T follicular helper cell (primary cell): ENCODE measurements at regions not wholly inside any gene's neighbourhood (a gene's known extent, or its start where the extent isn't known, plus 50 kb on each side); places are given as distances from the start of the nearest gene placed in this dataset.
A peak's percentile ranks its signal among the peaks of the same experiment; 100 is the strongest.

Experiments used
- DNase-seq: peaks from one replicate; pipeline ENCODE4 v3.0.0-alpha.2; 2020; ENCODE audit warnings: low read depth

- DNase-seq = no peak
These were observed 242.4 kb upstream of the TANK start for GRCh38 chr2:160917850-160918249.

GRCh38 chr2:160918258-160918657 lies 242.0 kb upstream of the TANK start:
- no peak for DNase-seq

- DNase-seq = peak; percentile 1
These were observed 241.2 kb upstream of the TANK start for GRCh38 chr2:160918906-160919503.

GRCh38 chr2:160920061-160920460 lies 240.2 kb upstream of the TANK start:
- DNase-seq = no peak

GRCh38 chr2:160920791-160921303 lies 239.4 kb upstream of the TANK start:
- DNase-seq = no peak

- no peak for DNase-seq
These were observed 238.8 kb upstream of the TANK start for GRCh38 chr2:160921386-160921964.

- no peak for DNase-seq
These were observed 235.3 kb upstream of the TANK start for GRCh38 chr2:160924936-160925353.

- DNase-seq = no peak
These were observed 234.3 kb upstream of the TANK start for GRCh38 chr2:160925956-160926355.

- no peak for DNase-seq
These were observed 232.9 kb upstream of the TANK start for GRCh38 chr2:160927324-160927723.

- no peak for DNase-seq
These were observed 231.3 kb upstream of the TANK start for GRCh38 chr2:160928854-160929301.

- no peak for DNase-seq
These were observed 228.7 kb upstream of the TANK start for GRCh38 chr2:160931531-160931930.

GRCh38 chr2:160932960-160933359 lies 227.3 kb upstream of the TANK start:
- DNase-seq = no peak

GRCh38 chr2:160934263-160934662 lies 226.0 kb upstream of the TANK start:
- no peak for DNase-seq

- no peak for DNase-seq
These were observed 225.2 kb upstream of the TANK start for GRCh38 chr2:160934991-160935390.

- DNase-seq = no peak
These were observed 224.0 kb upstream of the TANK start for GRCh38 chr2:160936044-160936806.

GRCh38 chr2:160940271-160940670 lies 220.0 kb upstream of the TANK start:
- DNase-seq = no peak

GRCh38 chr2:160940699-160941098 lies 219.5 kb upstream of the TANK start:
- no peak for DNase-seq

GRCh38 chr2:160941290-160941846 lies 218.9 kb upstream of the TANK start:
- DNase-seq = no peak

GRCh38 chr2:160942476-160943142 lies 217.6 kb upstream of the TANK start:
- DNase-seq = no peak

- DNase-seq = no peak
These were observed 216.8 kb upstream of the TANK start for GRCh38 chr2:160943414-160943813.

GRCh38 chr2:160952464-160953254 lies 207.6 kb upstream of the TANK start:
- DNase-seq = no peak
